ENCODE measurements at regions not wholly inside any gene's neighbourhood (a gene's known extent, or its start where the extent isn't known, plus 50 kb on each side); places are given as distances from the start of the nearest gene placed in this dataset.

GRCh38 chr5:1748271-1748670 is 51.4 kb downstream of the MRPL36 start:
- ChIA-PET POLR2A (no interaction called here), CTCF (ENCODE audit: unreplicated experiment) (no interaction called here)
- H3K27ac ChIP-seq (ENCODE audit: low read depth, low read length, poor library complexity, severe bottlenecking): no peak overlapping the region
- no peak for DNase-seq (ENCODE audit: low spot score)
- TF ChIP-seq EZH2phosphoT487 (IDR thresholded peaks at IDR 0.05; ENCODE audit: borderline replicate concordance, low read depth, low read length): no peak
- no peak for TF ChIP-seq CTCF (conservative IDR thresholded peaks at IDR 0.05; ENCODE audit: low read length)
- H3K4me2 ChIP-seq (ENCODE audit: low read length): no peak overlapping the region
- H3K4me1 ChIP-seq (ENCODE audit: insufficient read depth, low read length, poor library complexity, severe bottlenecking): no peaks in the 10 kb centered on the region
- H3K9me2 ChIP-seq (ENCODE audit: insufficient read depth, low read length): no peaks in the 10 kb centered on the region
- H2AFZ ChIP-seq (ENCODE audit: low read length): no peak overlapping the region
- no peaks in the 10 kb centered on the region for H3K36me3 ChIP-seq (ENCODE audit: insufficient read depth, low read length)
- no peaks in the 10 kb centered on the region for H3K79me2 ChIP-seq (ENCODE audit: insufficient read depth, low read depth, low read length)
- BruUV-seq (replicated peaks): no TSS peak
- no peak overlapping the region for H3K4me3 ChIP-seq (ENCODE audit: low read depth, low read length, poor library complexity, severe bottlenecking)
- intact Hi-C loops (cut with micrococcal nuclease; ENCODE audit: unreplicated experiment): no loop called here
- H4K20me1 ChIP-seq (ENCODE audit: insufficient read depth, low read length): no peaks in the 10 kb centered on the region
- no peaks in the 10 kb centered on the region for H3K9me3 ChIP-seq (ENCODE audit: low read length)

DNA sequence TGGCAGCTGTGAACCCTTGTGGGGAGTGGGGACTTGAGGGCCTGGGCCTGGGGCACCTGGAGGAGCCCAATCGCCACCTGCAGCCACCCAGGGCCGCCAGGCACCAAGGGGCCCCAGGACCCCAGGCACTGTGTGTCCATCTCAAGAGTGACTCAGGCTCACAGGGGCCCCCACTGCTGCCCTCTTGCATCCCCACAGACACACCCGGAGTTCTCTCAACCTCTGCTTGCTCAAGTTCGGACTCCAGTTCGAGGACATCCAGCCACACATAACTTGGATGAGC is 51.9 kb downstream of the MRPL36 start:
- POLR2A ChIA-PET: no interaction called here
- BruUV-seq (replicated peaks): no TSS peak

More for the DNA sequence above, 51.9 kb downstream of the MRPL36 start:
- no peak overlapping the region for H3K4me3 ChIP-seq (ENCODE audit: low read depth, low read length, poor library complexity, severe bottlenecking)
- TF ChIP-seq CTCF (conservative IDR thresholded peaks at IDR 0.05; ENCODE audit: low read length) (no peak), EZH2phosphoT487 (IDR thresholded peaks at IDR 0.05; ENCODE audit: borderline replicate concordance, low read depth, low read length) (no peak)
- H4K20me1 ChIP-seq (ENCODE audit: insufficient read depth, low read length): no peaks in the 10 kb centered on the region
- CTCF ChIA-PET (ENCODE audit: unreplicated experiment): no interaction called here
- H3K4me1 ChIP-seq (ENCODE audit: insufficient read depth, low read length, poor library complexity, severe bottlenecking): no peaks in the 10 kb centered on the region
- no peak for DNase-seq (ENCODE audit: low spot score)
- H3K79me2 ChIP-seq (ENCODE audit: insufficient read depth, low read depth, low read length): no peaks in the 10 kb centered on the region
- intact Hi-C loops (cut with micrococcal nuclease; ENCODE audit: unreplicated experiment): no loop called here
- no peak overlapping the region for H3K4me2 ChIP-seq (ENCODE audit: low read length)
- H2AFZ ChIP-seq (ENCODE audit: low read length): no peak overlapping the region
- no peaks in the 10 kb centered on the region for H3K9me3 ChIP-seq (ENCODE audit: low read length)
- no peak overlapping the region for H3K27ac ChIP-seq (ENCODE audit: low read depth, low read length, poor library complexity, severe bottlenecking)
- no peaks in the 10 kb centered on the region for H3K9me2 ChIP-seq (ENCODE audit: insufficient read depth, low read length)
- H3K36me3 ChIP-seq (ENCODE audit: insufficient read depth, low read length): no peaks in the 10 kb centered on the region

All from OCI-LY7 (cell line).